IMR-90 (cell line): ENCODE measurements at regions not wholly inside any gene's neighbourhood (a gene's known extent, or its start where the extent isn't known, plus 50 kb on each side); places are given as distances from the start of the nearest gene placed in this dataset.

ENCODE experiments used
- ATAC-seq: fragments of 200-7000 bp; cut with Tn5 transposase; 2 replicates; pipeline ENCODE4 v1.9.1; 2020; ENCODE audit warnings: low read depth, mild to moderate bottlenecking, moderate library complexity
- BruUV-seq: library from RNA; stranded (reverse); fragments of 400-500 nt; replicated peaks from 2 replicates; lab custom pipeline; 2021; lab: Mats Ljungman, UMichigan
- CTCF ChIA-PET: fragments of 300-600 bp; formaldehyde crosslinking; extraction: SDS; loops from one replicate; lab custom pipeline; 2021; ENCODE audit warnings: antibody characterized with exemption; lab: Yijun Ruan, JAX
- POLR2A ChIA-PET: fragments of 300-600 bp; sonication (Branson Sonifier 250); formaldehyde crosslinking; loops from one replicate; lab custom pipeline; 2022; ENCODE audit warnings: antibody characterized with exemption; ENCODE audit not compliant: unreplicated experiment; lab: Charles Lee
- DNase-seq: peaks from one replicate; pipeline ENCODE4 v3.0.0; 2013
- H2AFZ ChIP-seq: replicated peaks from 2 replicates; pipeline ENCODE3; 2013; ENCODE audit warnings: low read length, mild to moderate bottlenecking; ENCODE audit not compliant: poor library complexity
- H2AK5ac ChIP-seq: 2 replicates; pipeline ENCODE4 v1.6.1; 2013; ENCODE audit warnings: low read depth, low read length, inconsistent platforms
- H2AK9ac ChIP-seq: replicated peaks from 2 replicates; pipeline ENCODE3; 2013; ENCODE audit warnings: mild to moderate bottlenecking, low read depth, low read length, moderate library complexity; ENCODE audit not compliant: poor library complexity
- H2BK120ac ChIP-seq: 2 replicates; pipeline ENCODE4 v1.6.1; 2013; ENCODE audit warnings: low read depth, low read length, inconsistent platforms
- H2BK15ac ChIP-seq: 3 replicates; pipeline ENCODE4 v1.6.1; 2013; ENCODE audit warnings: low read depth, low read length, inconsistent platforms
- H2BK20ac ChIP-seq: 2 replicates; pipeline ENCODE4 v1.6.1; 2013; ENCODE audit warnings: low read depth, mild to moderate bottlenecking, inconsistent platforms, low read length, moderate library complexity
- H2BK5ac ChIP-seq: 2 replicates; pipeline ENCODE4 v1.6.1; 2013; ENCODE audit warnings: mild to moderate bottlenecking, low read depth, low read length, inconsistent platforms; ENCODE audit not compliant: poor library complexity, severe bottlenecking
- H3K14ac ChIP-seq: replicated peaks from 2 replicates; pipeline ENCODE4 v1.6.1; 2013; ENCODE audit warnings: low read depth, low read length, inconsistent platforms
- H3K18ac ChIP-seq: 2 replicates; pipeline ENCODE4 v1.6.1; 2013; ENCODE audit warnings: low read depth, low read length, control low read depth
- H3K23ac ChIP-seq: 2 replicates; pipeline ENCODE4 v1.6.1; 2013; ENCODE audit warnings: low read depth, low read length, inconsistent platforms
- H3K27ac ChIP-seq: 2 replicates; pipeline ENCODE4 v1.5.1; 2013; ENCODE audit warnings: mild to moderate bottlenecking, control low read depth, low read length; ENCODE audit not compliant: insufficient read depth
- H3K27me3 ChIP-seq: 2 replicates; pipeline ENCODE4 v1.6.1; 2013; ENCODE audit warnings: low read length; ENCODE audit not compliant: control insufficient read depth, insufficient read depth
- H3K36me3 ChIP-seq: 2 replicates; pipeline ENCODE4 v1.6.1; 2013; ENCODE audit warnings: low read length, mixed read lengths; ENCODE audit not compliant: control insufficient read depth, insufficient read depth
- H3K4ac ChIP-seq: 2 replicates; pipeline ENCODE4 v1.6.1; 2013; ENCODE audit warnings: low read depth, low read length, inconsistent platforms
- H3K4me1 ChIP-seq: 2 replicates; pipeline ENCODE4 v1.6.1; 2013; ENCODE audit warnings: low read length, mixed read lengths; ENCODE audit not compliant: control insufficient read depth, insufficient read depth
- H3K4me2 ChIP-seq: 2 replicates; pipeline ENCODE4 v1.6.1; 2013; ENCODE audit warnings: low read depth, mild to moderate bottlenecking, control low read depth, low read length, moderate library complexity
- H3K4me3 ChIP-seq: 2 replicates; pipeline ENCODE4 v1.5.1; 2013; ENCODE audit warnings: low read depth, mild to moderate bottlenecking, control low read depth, low read length, moderate library complexity; ENCODE audit not compliant: insufficient read depth
- H3K56ac ChIP-seq: 2 replicates; pipeline ENCODE4 v1.6.1; 2013; ENCODE audit warnings: low read length, inconsistent platforms; ENCODE audit not compliant: insufficient read depth; ENCODE audit errors: extremely low read depth
- H3K79me1 ChIP-seq, 2 experiments: 2 replicates each; pipeline ENCODE4 v1.6.1; 2013; ENCODE audit warnings: low read length in 2 of 2, inconsistent platforms in 1 of 2, low read depth in 1 of 2
- H3K9ac ChIP-seq: 2 replicates; pipeline ENCODE4 v1.6.1; 2013; ENCODE audit warnings: low read depth, low read length, control low read depth
- H3K9me1 ChIP-seq: 2 replicates; pipeline ENCODE4 v1.6.1; 2013; ENCODE audit warnings: low read length, inconsistent platforms; ENCODE audit not compliant: insufficient read depth
- H3K9me3 ChIP-seq: 2 replicates; pipeline ENCODE4 v1.6.1; 2013; ENCODE audit warnings: low read length; ENCODE audit not compliant: control insufficient read depth, insufficient read depth
- H4K20me1 ChIP-seq: 2 replicates; pipeline ENCODE4 v1.6.1; 2013; ENCODE audit warnings: low read length, inconsistent platforms; ENCODE audit not compliant: insufficient read depth
- H4K5ac ChIP-seq: 2 replicates; pipeline ENCODE4 v1.6.1; 2013; ENCODE audit warnings: mild to moderate bottlenecking, low read depth, low read length, control low read depth
- H4K8ac ChIP-seq, 2 experiments: 2 replicates each; pipeline ENCODE4 v1.6.1; 2013; ENCODE audit warnings: low read depth in 2 of 2, low read length in 2 of 2, control low read depth in 1 of 2, inconsistent platforms in 1 of 2
- H4K91ac ChIP-seq: 2 replicates; pipeline ENCODE4 v1.6.1; 2013; ENCODE audit warnings: low read depth, low read length, inconsistent platforms; ENCODE audit not compliant: insufficient read depth
- CEBPB ChIP-seq: IDR thresholded peaks from 2 replicates; pipeline ENCODE4 v1.6.1; 2012; ENCODE audit warnings: low read depth, low read length, improper control_type of control experiment
- CHD1 ChIP-seq: IDR thresholded peaks from 2 replicates; pipeline ENCODE4 v1.6.1; 2012; ENCODE audit warnings: low read depth, low read length, improper control_type of control experiment
- CTCF ChIP-seq: conservative IDR thresholded peaks from 2 replicates; pipeline ENCODE4 v1.5.1; 2012; ENCODE audit warnings: mild to moderate bottlenecking, low read depth, low read length, improper control_type of control experiment
- FOS ChIP-seq: fragments of 150-350 bp; IDR thresholded peaks from 2 replicates; pipeline ENCODE4 v1.6.1; 2016; ENCODE audit warnings: low read depth, low read length
- MAZ ChIP-seq: IDR thresholded peaks from 2 replicates; pipeline ENCODE4 v1.6.1; 2012; ENCODE audit warnings: low read depth, mild to moderate bottlenecking, low read length, improper control_type of control experiment, moderate library complexity, borderline replicate concordance
- MXI1 ChIP-seq: IDR thresholded peaks from 2 replicates; pipeline ENCODE4 v1.6.1; 2012; ENCODE audit warnings: low read depth, mild to moderate bottlenecking, low read length, moderate library complexity, borderline replicate concordance
- NFE2L2 ChIP-seq: fragments of 150-350 bp; IDR thresholded peaks from 2 replicates; pipeline ENCODE4 v1.6.1; 2016; ENCODE audit warnings: low read depth, mild to moderate bottlenecking, low read length
- POLR2A ChIP-seq: IDR thresholded peaks from 2 replicates; pipeline ENCODE4 v1.6.1; 2012; ENCODE audit warnings: mild to moderate bottlenecking, low read depth, low read length
- RCOR1 ChIP-seq: IDR thresholded peaks from 2 replicates; pipeline ENCODE4 v1.6.1; 2012; ENCODE audit warnings: mild to moderate bottlenecking, low read length, improper control_type of control experiment; ENCODE audit not compliant: insufficient replicate concordance
- SMC3 ChIP-seq: fragments of 150-350 bp; IDR thresholded peaks from 2 replicates; pipeline ENCODE4 v1.6.1; 2016; ENCODE audit warnings: low read depth, mild to moderate bottlenecking, antibody characterized with exemption, low read length, moderate library complexity
- USF2 ChIP-seq: fragments of 150-350 bp; IDR thresholded peaks from 2 replicates; pipeline ENCODE4 v1.6.1; 2017; ENCODE audit warnings: mild to moderate bottlenecking, antibody characterized with exemption, low read length, low read depth
- WGBS, 2 experiments: methylation state at CpG; one replicate each; pipeline versions ENCODE4 v1.1.5 to v1.1.7; 2013; ENCODE audit warnings: missing lambda C conversion rate in 2 of 2; ENCODE audit not compliant: insufficient read length in 1 of 2; ENCODE audit errors: extremely low coverage in 2 of 2; 5-methylcytosine and 5-hydroxymethylcytosine counted together
- dilution Hi-C: fragments of 300-500 bp; cut with HindIII; formaldehyde crosslinking; loops from one replicate; pipeline ENCODE4 v1.14.3; 2018; ENCODE audit warnings: low sequenced_read_pairs; ENCODE audit not compliant: unreplicated experiment
- in situ Hi-C: fragments of 300-500 bp; cut with MboI; formaldehyde crosslinking; loops from 3 replicates; pipeline ENCODE4 v1.14.3; 2019; ENCODE audit warnings: low sequenced_read_pairs, inconsistent platforms, mixed read lengths
- intact Hi-C: fragments of 100-400 bp; cut with micrococcal nuclease; formaldehyde crosslinking; loops from 2 replicates; pipeline ENCODE4 v1.10.0; 2022
- TF ChIP-seq, protein P1 (sequence below): fragments of 150-350 bp; IDR thresholded peaks from 2 replicates; pipeline ENCODE4 v1.6.1; 2016; ENCODE audit warnings: low read depth, mild to moderate bottlenecking, low read length, moderate library complexity, borderline replicate concordance

DNA sequence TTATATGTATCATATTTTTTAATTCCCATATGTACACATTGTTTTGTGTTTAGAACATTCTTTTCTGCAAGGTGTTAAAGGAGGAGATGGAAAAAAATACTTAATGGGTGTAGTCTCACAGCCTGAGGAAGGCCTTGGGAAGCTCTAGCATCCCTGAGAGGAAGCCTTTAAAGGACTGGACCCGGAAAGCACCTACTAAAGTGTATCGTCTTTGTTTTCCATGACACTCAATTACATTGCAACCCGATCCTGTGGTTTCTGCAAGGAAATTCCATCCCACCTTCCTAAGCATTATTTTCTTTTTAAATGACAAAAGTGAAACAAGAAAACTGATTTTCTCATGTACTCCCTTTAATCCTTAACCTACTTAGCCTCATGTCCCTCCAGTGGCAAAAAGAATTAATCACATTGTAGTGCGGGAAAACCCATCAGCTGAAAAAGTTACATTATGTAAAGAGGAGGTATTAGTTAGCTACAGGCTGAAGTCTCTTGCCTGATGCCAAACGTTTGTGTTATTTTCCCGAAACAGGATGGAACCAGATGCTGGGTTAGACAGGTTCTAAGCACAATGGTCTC lies 147.8 kb upstream of the CPSF6 start:
- no peak overlapping the region for H2AK9ac ChIP-seq
- H3K4me1 ChIP-seq: no peaks in the 10 kb centered on the region
- H3K9ac ChIP-seq: no peak overlapping the region
- CTCF ChIA-PET: no interaction called here
- no peak overlapping the region for H2BK20ac ChIP-seq
- H3K9me3 ChIP-seq: no peaks in the 10 kb centered on the region
- H4K91ac ChIP-seq: no peak overlapping the region
- no peak overlapping the region for H2BK120ac ChIP-seq
- H3K56ac ChIP-seq: no peak overlapping the region
- no peak overlapping the region for H4K8ac ChIP-seq
- no peaks in the 10 kb centered on the region for H3K36me3 ChIP-seq
- H3K4me2 ChIP-seq: no peak overlapping the region
- no peak overlapping the region for H3K4me3 ChIP-seq
- DNase-seq (no peak), ATAC-seq (no peak)
- no peak overlapping the region for H3K14ac ChIP-seq
- no peak overlapping the region for H2AK5ac ChIP-seq
- no peak overlapping the region for H3K27ac ChIP-seq
- no TSS peak for BruUV-seq
- POLR2A ChIA-PET: no interaction called here
- H2BK15ac ChIP-seq: no peak overlapping the region
- 40% methylated on average over 2 of the region's 6 CpGs; no CpG with 5 or more reads in 1 of the 2 experiments for WGBS, 2 experiments
- H3K27me3 ChIP-seq: peaks cover 19% of the 10 kb centered on the region
- dilution Hi-C loops (no loop called here), intact Hi-C loops (no loop called here), in situ Hi-C loops (no loop called here)
- no peak for TF ChIP-seq RCOR1
- TF ChIP-seq, protein P1, sequence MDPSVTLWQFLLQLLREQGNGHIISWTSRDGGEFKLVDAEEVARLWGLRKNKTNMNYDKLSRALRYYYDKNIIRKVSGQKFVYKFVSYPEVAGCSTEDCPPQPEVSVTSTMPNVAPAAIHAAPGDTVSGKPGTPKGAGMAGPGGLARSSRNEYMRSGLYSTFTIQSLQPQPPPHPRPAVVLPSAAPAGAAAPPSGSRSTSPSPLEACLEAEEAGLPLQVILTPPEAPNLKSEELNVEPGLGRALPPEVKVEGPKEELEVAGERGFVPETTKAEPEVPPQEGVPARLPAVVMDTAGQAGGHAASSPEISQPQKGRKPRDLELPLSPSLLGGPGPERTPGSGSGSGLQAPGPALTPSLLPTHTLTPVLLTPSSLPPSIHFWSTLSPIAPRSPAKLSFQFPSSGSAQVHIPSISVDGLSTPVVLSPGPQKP: no peak
- no peak for TF ChIP-seq CHD1
- TF ChIP-seq NFE2L2: no peak
- TF ChIP-seq CEBPB: no peak
- TF ChIP-seq FOS: no peak
- no peak for TF ChIP-seq USF2
- TF ChIP-seq MAZ: no peak
- TF ChIP-seq MXI1: no peak
- TF ChIP-seq CTCF: no peak
- no peak for TF ChIP-seq SMC3
- no peak for TF ChIP-seq POLR2A
- no peaks in the 10 kb centered on the region for H4K20me1 ChIP-seq
- H3K18ac ChIP-seq: no peak overlapping the region
- H2BK5ac ChIP-seq: no peak overlapping the region
- no peak overlapping the region for H4K5ac ChIP-seq
- H2AFZ ChIP-seq: no peak overlapping the region
- H3K9me1 ChIP-seq: no peaks in the 10 kb centered on the region
- no peak overlapping the region for H3K4ac ChIP-seq
- no peaks in the 10 kb centered on the region for H3K79me1 ChIP-seq
- H3K23ac ChIP-seq: no peak overlapping the region
